Body of pancreas (tissue), 4 donors: ENCODE measurements at regions not wholly inside any gene's neighbourhood (a gene's known extent, or its start where the extent isn't known, plus 50 kb on each side); places are given as distances from the start of the nearest gene placed in this dataset.

Experiments
- ATAC-seq: fragments of 150-250 bp; one replicate; pipeline ENCODE4 v1.9.1; 2016
- DNase-seq, 4 donors: peaks; one replicate each; pipeline ENCODE4 v3.0.0-alpha.2; 2019
- H3K27ac ChIP-seq, 4 donors: fragments of 200-600 bp; sonication (generic); 1 replicate in 3 of 4; 2 replicates in 1 of 4; pipeline versions ENCODE4 v1.5.1 to v1.6.1; 2016 to 2019; ENCODE audit warnings: mild to moderate bottlenecking in 1 of 4, mixed read lengths in 1 of 4, moderate library complexity in 1 of 4
- H3K27me3 ChIP-seq, 2 donors: fragments of 200-600 bp; sonication (generic); one replicate each; pipeline ENCODE4 v1.6.0; 2016; ENCODE audit warnings: mild to moderate bottlenecking in 1 of 2
- H3K36me3 ChIP-seq, 2 donors: fragments of 200-600 bp; sonication (generic); replicated peaks in 1 of 2; 2 replicates each; pipeline ENCODE4 v1.5.1; 2016; ENCODE audit warnings: low read depth in 2 of 2; ENCODE audit not compliant: insufficient read depth in 1 of 2
- H3K4me1 ChIP-seq: fragments of 200-600 bp; sonication (generic); one replicate; pipeline ENCODE4 v1.6.0; 2016
- H3K4me3 ChIP-seq, 2 donors: fragments of 200-600 bp; sonication (generic); 1 replicate in 1 of 2; 2 replicates in 1 of 2; pipeline ENCODE4 v1.5.1; 2016 to 2019
- H3K9me3 ChIP-seq, 3 donors: fragments of 200-600 bp; sonication (generic); 1 replicate in 2 of 3; 2 replicates in 1 of 3; pipeline ENCODE4 v1.5.1; 2016
- CTCF ChIP-seq, 7 experiments: fragments of 450-650 bp in 4 of 7; fragments of 200-600 bp in 3 of 7; sonication (generic) in 3 of 7; IDR thresholded peaks; one replicate each; pipeline ENCODE4 v1.5.1; 2016 to 2019; ENCODE audit warnings: antibody characterized with exemption in 7 of 7
- POLR2A ChIP-seq, 3 donors: fragments of 450-650 bp; IDR thresholded peaks; one replicate each; pipeline ENCODE4 v1.6.1; 2016; ENCODE audit warnings: antibody characterized with exemption in 3 of 3, mild to moderate bottlenecking in 2 of 3
- WGBS, 2 donors: methylation state at CpG; one replicate each; pipeline ENCODE4 v1.1.5; 2017; 5-methylcytosine and 5-hydroxymethylcytosine counted together
- intact Hi-C: fragments of 100-400 bp; cut with DNase I; formaldehyde crosslinking; loops from one replicate; pipeline ENCODE4 v1.15.1; 2023

- intact Hi-C loops: no loop called here
Measured at GRCh38 chr10:2475711-2476217, 591.6 kb upstream of the PFKP start.

GRCh38 chr10:2471811-2472210, 595.5 kb upstream of the PFKP start:
- no peak for ATAC-seq
- no peak for TF ChIP-seq POLR2A (IDR thresholded peaks at IDR 0.05)
- TF ChIP-seq CTCF (IDR thresholded peaks at IDR 0.05): no peak
- no peaks in the 10 kb centered on the region for H3K27me3 ChIP-seq
- no peaks in the 10 kb centered on the region for H3K9me3 ChIP-seq
- no peak overlapping the region for H3K27ac ChIP-seq
- H3K4me1 ChIP-seq: no peaks in the 10 kb centered on the region
- H3K36me3 ChIP-seq: no peaks in the 10 kb centered on the region
- 77 to 81% methylated on average over 1 of the region's 1 CpG for WGBS, 2 donors
- H3K4me3 ChIP-seq: no peak overlapping the region
- intact Hi-C loops: no loop called here
- no peak for DNase-seq

More at GRCh38 chr10:2475711-2476217, 591.6 kb upstream of the PFKP start:
- Histone ChIP-seq H3K27me3 (no peaks in the 10 kb centered on the region), H3K9me3 (no peaks in the 10 kb centered on the region), H3K36me3 (no peaks in the 10 kb centered on the region), H3K4me3 (no peak overlapping the region), H3K27ac (no peak overlapping the region), H3K4me1 (no peaks in the 10 kb centered on the region)
- 43 to 51% methylated on average over 6 of the region's 6 CpGs for WGBS, 2 donors
- DNase-seq (no peak), ATAC-seq (no peak)
- no peak for TF ChIP-seq POLR2A (IDR thresholded peaks at IDR 0.05)
- no peak for TF ChIP-seq CTCF (IDR thresholded peaks at IDR 0.05)

- no peak for ATAC-seq
- DNase-seq: no peak
- no peaks in the 10 kb centered on the region for H3K4me1 ChIP-seq
- no peak overlapping the region for H3K27ac ChIP-seq
- TF ChIP-seq POLR2A (IDR thresholded peaks at IDR 0.05): no peak
- no peak for TF ChIP-seq CTCF (IDR thresholded peaks at IDR 0.05)
- no peaks in the 10 kb centered on the region for H3K27me3 ChIP-seq
- H3K4me3 ChIP-seq: no peak overlapping the region
- H3K36me3 ChIP-seq: no peaks in the 10 kb centered on the region
- intact Hi-C loops: no loop called here
- H3K9me3 ChIP-seq: peaks cover 0 to 5% (median 0%) of the 10 kb centered on the region in 3 donors
- 46 to 54% methylated on average over 2 of the region's 2 CpGs for WGBS, 2 donors
Measured at GRCh38 chr10:2469802-2470201, 597.5 kb upstream of the PFKP start.

- no peak for DNase-seq
- Histone ChIP-seq H3K27me3 (no peaks in the 10 kb centered on the region), H3K27ac (no peak overlapping the region), H3K36me3 (no peaks in the 10 kb centered on the region), H3K4me1 (no peaks in the 10 kb centered on the region), H3K9me3 (peaks cover 0 to 5% (median 0%) of the 10 kb centered on the region in 3 donors), H3K4me3 (no peak overlapping the region)
- intact Hi-C loops: no loop called here
- no peak for ATAC-seq
- TF ChIP-seq CTCF (IDR thresholded peaks at IDR 0.05) (no peak), POLR2A (IDR thresholded peaks at IDR 0.05) (no peak)
Measured at GRCh38 chr10:2464483-2464882, 602.9 kb upstream of the PFKP start.

GRCh38 chr10:2463316-2463715, 604.0 kb upstream of the PFKP start:
- no peak for ATAC-seq
- H3K4me3 ChIP-seq: no peak overlapping the region
- no peak for DNase-seq
- no peaks in the 10 kb centered on the region for H3K4me1 ChIP-seq
- 48 to 71% methylated on average over 1 of the region's 1 CpG for WGBS, 2 donors
- TF ChIP-seq CTCF (IDR thresholded peaks at IDR 0.05): no peak
- no peak for TF ChIP-seq POLR2A (IDR thresholded peaks at IDR 0.05)
- peaks cover 0 to 5% (median 0%) of the 10 kb centered on the region in 3 donors for H3K9me3 ChIP-seq
- intact Hi-C loops: no loop called here
- no peaks in the 10 kb centered on the region for H3K27me3 ChIP-seq
- H3K27ac ChIP-seq: no peak overlapping the region
- H3K36me3 ChIP-seq: no peaks in the 10 kb centered on the region
